Neural crest cell (in vitro differentiated cells): ENCODE measurements at regions not wholly inside any gene's neighbourhood (a gene's known extent, or its start where the extent isn't known, plus 50 kb on each side); places are given as distances from the start of the nearest gene placed in this dataset.

Experiments used
- DNase-seq: peaks from one replicate; pipeline ENCODE4 v3.0.0; 2021; ENCODE audit warnings: low read depth, mixed read lengths, low spot score
- H3K27ac Mint-ChIP-seq: one replicate; pipeline ENCODE4 v1.8.0; 2021; ENCODE audit warnings: mild to moderate bottlenecking, mixed read lengths; ENCODE audit not compliant: unreplicated experiment
- H3K27me3 Mint-ChIP-seq: 2 replicates; pipeline ENCODE4 v1.8.0; 2021; ENCODE audit warnings: low read depth, mild to moderate bottlenecking, mixed read lengths
- H3K36me3 Mint-ChIP-seq: 2 replicates; pipeline ENCODE4 v1.8.0; 2021; ENCODE audit warnings: low read depth, mild to moderate bottlenecking, mixed read lengths
- H3K4me1 Mint-ChIP-seq: 2 replicates; pipeline ENCODE4 v1.8.0; 2021; ENCODE audit warnings: mixed read lengths
- H3K4me3 Mint-ChIP-seq: one replicate; pipeline ENCODE4 v1.8.0; 2021; ENCODE audit warnings: mild to moderate bottlenecking, mixed read lengths
- H3K9me3 Mint-ChIP-seq: 2 replicates; pipeline ENCODE4 v1.8.0; 2021; ENCODE audit warnings: mixed read lengths
- TF ChIP-seq, protein P1 (sequence below): fragments of 200-600 bp; sonication (generic); conservative IDR thresholded peaks from 2 replicates; pipeline ENCODE4 v1.5.0; 2021; ENCODE audit warnings: antibody characterized with exemption, mild to moderate bottlenecking

DNA sequence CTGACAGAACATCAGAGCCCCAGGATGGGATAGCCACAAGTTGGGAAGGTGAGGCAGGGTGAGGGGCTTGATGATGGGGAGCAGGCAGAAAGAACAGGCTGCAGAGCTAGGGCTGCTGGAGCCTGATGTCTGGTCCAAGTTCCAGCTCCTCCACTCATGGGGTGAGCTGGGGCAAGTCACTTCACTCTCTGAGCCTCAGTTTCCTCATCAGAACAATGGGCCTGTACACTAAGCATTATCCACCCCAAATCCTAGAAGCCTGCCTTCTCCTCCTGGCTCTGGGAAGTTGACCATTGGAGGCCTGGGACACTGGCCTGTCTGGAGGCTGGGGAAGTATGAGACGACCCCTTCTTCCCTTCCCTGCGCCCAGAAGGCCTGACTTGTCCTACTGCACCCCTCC lies 51.8 kb upstream of the PSD2 start:
- Mint-ChIP-seq H3K4me1 (peaks cover 67% of the 10 kb centered on the region), H3K4me3 (no peak overlapping the region), H3K9me3 (no peaks in the 10 kb centered on the region), H3K27me3 (peaks cover 23% of the 10 kb centered on the region), H3K36me3 (no peaks in the 10 kb centered on the region), H3K27ac (peak overlapping the region; percentile 78)
- DNase-seq, result no peak
- TF ChIP-seq, protein P1, sequence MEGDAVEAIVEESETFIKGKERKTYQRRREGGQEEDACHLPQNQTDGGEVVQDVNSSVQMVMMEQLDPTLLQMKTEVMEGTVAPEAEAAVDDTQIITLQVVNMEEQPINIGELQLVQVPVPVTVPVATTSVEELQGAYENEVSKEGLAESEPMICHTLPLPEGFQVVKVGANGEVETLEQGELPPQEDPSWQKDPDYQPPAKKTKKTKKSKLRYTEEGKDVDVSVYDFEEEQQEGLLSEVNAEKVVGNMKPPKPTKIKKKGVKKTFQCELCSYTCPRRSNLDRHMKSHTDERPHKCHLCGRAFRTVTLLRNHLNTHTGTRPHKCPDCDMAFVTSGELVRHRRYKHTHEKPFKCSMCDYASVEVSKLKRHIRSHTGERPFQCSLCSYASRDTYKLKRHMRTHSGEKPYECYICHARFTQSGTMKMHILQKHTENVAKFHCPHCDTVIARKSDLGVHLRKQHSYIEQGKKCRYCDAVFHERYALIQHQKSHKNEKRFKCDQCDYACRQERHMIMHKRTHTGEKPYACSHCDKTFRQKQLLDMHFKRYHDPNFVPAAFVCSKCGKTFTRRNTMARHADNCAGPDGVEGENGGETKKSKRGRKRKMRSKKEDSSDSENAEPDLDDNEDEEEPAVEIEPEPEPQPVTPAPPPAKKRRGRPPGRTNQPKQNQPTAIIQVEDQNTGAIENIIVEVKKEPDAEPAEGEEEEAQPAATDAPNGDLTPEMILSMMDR, result no peak

DNA sequence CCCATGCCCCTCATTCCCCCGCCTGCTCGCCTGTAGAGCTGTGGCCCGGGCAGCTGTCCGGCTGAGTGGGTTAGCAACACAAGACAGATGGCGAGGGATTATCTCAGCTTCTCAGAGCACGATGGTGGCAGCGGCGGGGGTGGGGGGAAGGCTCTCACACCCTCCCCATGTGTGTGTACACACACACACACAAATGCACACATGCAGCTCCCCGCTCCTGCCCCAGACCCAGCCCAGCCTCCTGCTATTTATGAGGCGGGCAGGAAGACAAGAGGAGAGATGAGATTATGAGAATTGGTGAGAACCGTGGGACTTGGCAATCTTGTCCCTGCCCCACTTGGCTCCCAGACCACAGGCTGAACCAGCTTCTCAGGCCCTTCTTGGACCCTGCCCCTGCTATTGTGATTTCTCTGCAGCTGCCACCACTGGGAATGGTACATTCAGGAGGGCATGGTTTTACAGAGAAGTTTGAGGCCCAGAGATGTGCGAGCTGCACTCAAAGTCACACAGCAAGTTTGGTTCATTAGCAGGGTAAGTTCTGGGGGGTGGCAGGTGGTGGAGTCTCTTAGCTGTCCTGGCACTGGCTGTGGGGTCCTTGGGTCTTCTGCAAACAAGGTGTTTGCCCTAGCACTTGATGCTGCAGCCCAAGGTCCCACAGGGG lies 51.0 kb upstream of the PSD2 start:
- peaks cover 69% of the 10 kb centered on the region for H3K4me1 Mint-ChIP-seq
- no peaks in the 10 kb centered on the region for H3K9me3 Mint-ChIP-seq
- no peak for DNase-seq
- no peaks in the 10 kb centered on the region for H3K36me3 Mint-ChIP-seq
- no peak overlapping the region for H3K27ac Mint-ChIP-seq
- TF ChIP-seq, protein P1, result no peak
- peak overlapping the region; percentile 51 for H3K4me3 Mint-ChIP-seq
- H3K27me3 Mint-ChIP-seq, result peaks cover 31% of the 10 kb centered on the region

DNA sequence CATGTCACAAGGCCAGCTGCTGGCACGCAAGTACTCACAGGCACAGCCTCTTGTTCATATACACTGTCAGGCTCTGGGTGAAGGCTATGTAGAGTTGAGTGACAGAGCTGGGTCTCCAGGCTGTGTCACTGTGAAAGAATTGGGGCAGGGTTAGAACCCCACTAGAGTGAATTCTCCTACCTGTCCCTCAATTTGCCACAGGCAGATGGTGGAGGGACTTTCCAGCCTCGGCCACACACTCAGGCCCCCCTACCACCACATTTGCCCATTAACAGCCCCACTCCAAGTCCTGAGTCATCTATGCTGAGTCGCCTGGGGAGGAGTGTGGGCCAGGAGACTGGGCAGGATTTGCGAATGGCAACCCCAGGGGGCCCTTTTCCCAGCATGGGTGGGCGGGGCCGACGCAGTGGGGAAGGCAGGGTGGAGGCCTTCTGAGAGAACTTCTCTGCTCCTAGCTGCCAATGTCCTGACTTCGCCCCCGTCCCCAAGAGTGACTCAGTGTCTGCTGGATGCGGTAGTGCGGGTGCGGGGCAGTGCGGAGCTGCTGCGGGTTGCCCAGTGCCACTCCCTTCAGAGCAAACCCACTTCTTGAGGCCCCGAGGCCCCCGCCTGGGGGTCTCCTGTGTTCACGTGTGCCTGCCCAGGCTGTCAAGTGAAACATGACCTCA lies 50.3 kb upstream of the PSD2 start:
- no peak for DNase-seq
- TF ChIP-seq, protein P1, result no peak
- H3K4me1 Mint-ChIP-seq, result peaks cover 68% of the 10 kb centered on the region
- H3K27ac Mint-ChIP-seq, result no peak overlapping the region
- H3K36me3 Mint-ChIP-seq, result no peaks in the 10 kb centered on the region
- H3K9me3 Mint-ChIP-seq, result no peaks in the 10 kb centered on the region
- peaks cover 33% of the 10 kb centered on the region for H3K27me3 Mint-ChIP-seq
- peak overlapping the region; percentile 38 for H3K4me3 Mint-ChIP-seq

DNA sequence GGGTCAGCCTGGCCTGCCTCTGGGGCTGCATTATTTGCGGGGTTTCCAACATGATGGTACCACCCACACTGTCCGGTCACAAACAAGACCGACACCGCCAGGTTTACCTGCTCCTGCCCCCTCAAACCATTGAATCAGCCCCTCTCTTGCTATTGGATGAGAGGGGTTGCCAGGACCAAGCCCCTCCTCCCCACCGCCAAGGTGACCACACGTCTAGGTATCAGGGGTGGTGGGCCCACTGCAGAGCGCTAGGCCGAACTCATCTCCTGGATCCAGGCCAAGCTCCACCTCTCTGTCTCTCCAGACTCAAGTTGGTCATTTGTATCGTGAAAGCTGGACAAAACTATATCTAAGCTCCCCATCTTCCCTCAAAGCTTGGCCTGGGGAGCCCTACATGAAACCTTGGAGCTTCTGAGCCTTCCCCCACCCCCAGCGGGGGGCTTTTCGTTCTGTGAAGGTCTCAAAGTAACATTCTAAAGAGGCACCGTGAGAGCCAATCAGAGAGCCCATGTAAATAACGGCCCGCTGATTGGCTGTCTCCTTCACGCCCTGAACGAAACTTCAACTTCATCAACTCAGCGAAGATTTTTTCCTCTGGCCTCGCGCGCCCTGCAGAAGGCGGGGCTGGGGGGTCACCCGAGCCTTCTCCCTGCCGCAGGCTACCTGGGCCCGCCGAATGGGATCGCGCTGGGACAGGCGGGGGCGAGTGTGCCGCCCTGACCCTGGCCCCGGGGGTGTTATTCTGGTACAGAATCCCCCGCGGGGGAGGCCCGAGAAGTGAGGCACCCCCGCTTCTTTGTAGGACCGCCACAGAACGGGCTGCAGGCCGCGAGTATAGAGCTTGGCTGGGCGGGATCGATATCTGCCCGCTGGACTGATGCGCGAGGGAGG lies 49.6 kb upstream of the PSD2 start:
- Mint-ChIP-seq H3K27ac (peak overlapping the region; percentile 28), H3K27me3 (peaks cover 40% of the 10 kb centered on the region), H3K36me3 (no peaks in the 10 kb centered on the region), H3K9me3 (no peaks in the 10 kb centered on the region), H3K4me3 (peak overlapping the region; percentile 85), H3K4me1 (peaks cover 66% of the 10 kb centered on the region)
- peak; percentile 69 for DNase-seq
- TF ChIP-seq, protein P1, result no peak
